ENCODE measurements at regions not wholly inside any gene's neighbourhood (a gene's known extent, or its start where the extent isn't known, plus 50 kb on each side); places are given as distances from the start of the nearest gene placed in this dataset.

GRCh38 chr6:115735610-115736009 is 325.1 kb downstream of the FRK start:
- ATAC-seq = no peak
- Histone ChIP-seq H3K4me1 (no peaks in the 10 kb centered on the region), H3K9me3 (no peaks in the 10 kb centered on the region), H3K4me2 (no peak overlapping the region), H3K27ac (no peak overlapping the region), H3K4me3 (no peak overlapping the region)
- TF ChIP-seq RCOR1 (IDR thresholded peaks at IDR 0.05; ENCODE audit: low read depth, low read length) (no peak), POLR2A (IDR thresholded peaks at IDR 0.05; ENCODE audit: low read length) (no peak), REST (IDR thresholded peaks at IDR 0.05) (no peak), NPAS2 (CRISPR knock-in tag; IDR thresholded peaks at IDR 0.05; ENCODE audit: borderline replicate concordance) (no peak), KDM1A (IDR thresholded peaks at IDR 0.05; ENCODE audit: low read depth) (no peak), USF2 (IDR thresholded peaks at IDR 0.05) (no peak), ESRRA (IDR thresholded peaks at IDR 0.05; ENCODE audit: borderline replicate concordance, low read length) (no peak), HOXB5 (CRISPR knock-in tag; IDR thresholded peaks at IDR 0.05) (no peak), ATOH8 (CRISPR knock-in tag; IDR thresholded peaks at IDR 0.05; ENCODE audit: low read depth) (no peak), SMC3 (IDR thresholded peaks at IDR 0.05) (no peak), RAD21 (conservative IDR thresholded peaks at IDR 0.05 in 1 of 2, IDR thresholded peaks at IDR 0.05 in 1 of 2) (no peak), FOSL2 (IDR thresholded peaks at IDR 0.05) (no peak), FOSL2 (CRISPR knock-in tag; IDR thresholded peaks at IDR 0.05) (no peak), HEYL (CRISPR knock-in tag; IDR thresholded peaks at IDR 0.05) (no peak), BHLHE40 (IDR thresholded peaks at IDR 0.05; ENCODE audit: low read depth, low read length) (no peak), RARB (CRISPR knock-in tag; IDR thresholded peaks at IDR 0.05) (no peak), CEBPB (IDR thresholded peaks at IDR 0.05) (no peak), HES2 (IDR thresholded peaks at IDR 0.05) (no peak), TP53 (CRISPR knock-in tag; IDR thresholded peaks at IDR 0.05) (no peak)
- ChIA-PET CTCF (no interaction called here), POLR2A (no interaction called here)
- WGBS (ENCODE audit: missing lambda C conversion rate) = 13% methylated on average over 5 of the region's 5 CpGs
- no peak for DNase-seq (ENCODE audit: low read depth in 1 of 2, low spot score in 1 of 2)
- FAIRE-seq = no peak

- H3K9me3 ChIP-seq = no peaks in the 10 kb centered on the region
- no peaks in the 10 kb centered on the region for H3K4me1 ChIP-seq
- ATAC-seq (no peak), FAIRE-seq (no peak), DNase-seq (ENCODE audit: low read depth in 1 of 2, low spot score in 1 of 2) (no peak)
- no peak overlapping the region for H3K4me2 ChIP-seq
- no peak overlapping the region for H3K27ac ChIP-seq
- CTCF ChIA-PET = no interaction called here
- H3K4me3 ChIP-seq = no peak overlapping the region
- no peak for TF ChIP-seq CHD2 (IDR thresholded peaks at IDR 0.05; ENCODE audit: low read length, partially characterized antibody)
- POLR2A ChIA-PET = no interaction called here
These were observed 327.3 kb downstream of the FRK start for GRCh38 chr6:115733426-115733825.

- no peak for FAIRE-seq
- Histone ChIP-seq H3K4me3 (no peak overlapping the region), H3K4me1 (no peaks in the 10 kb centered on the region), H3K27ac (no peak overlapping the region), H3K4me2 (no peak overlapping the region), H3K9me3 (no peaks in the 10 kb centered on the region)
- POLR2A ChIA-PET = no interaction called here
- CTCF ChIA-PET = no interaction called here
- no peak for DNase-seq (ENCODE audit: low read depth in 1 of 2, low spot score in 1 of 2)
- no peak for ATAC-seq
- no peak for TF ChIP-seq MAZ (IDR thresholded peaks at IDR 0.05; ENCODE audit: borderline replicate concordance, low read depth, low read length)
- TF ChIP-seq HOXB13 (CRISPR knock-in tag; IDR thresholded peaks at IDR 0.05; ENCODE audit: low read depth) = no peak
- WGBS (ENCODE audit: missing lambda C conversion rate) = 20% methylated on average over 3 of the region's 5 CpGs
These were observed 331.7 kb downstream of the FRK start for GRCh38 chr6:115729036-115729435.
